Activated CD8-positive, alpha-beta memory T cell treated with anti-CD3 and anti-CD28 coated beads for 36 hours (primary cell): ENCODE measurements at regions not wholly inside any gene's neighbourhood (a gene's known extent, or its start where the extent isn't known, plus 50 kb on each side); places are given as distances from the start of the nearest gene placed in this dataset.
"Not testable (repeated sequence)": the region's sequence is repeated elsewhere in the genome, so short reads cannot be mapped to it uniquely, and the experiment has no call there.

Source experiments
- CTCF ChIA-PET: fragments of 350-600 bp; sonication (Branson Sonifier 250); formaldehyde crosslinking; loops from one replicate; lab custom pipeline; 2021; ENCODE audit warnings: antibody characterized with exemption; lab: Charles Lee
- POLR2A ChIA-PET: fragments of 350-600 bp; sonication (Branson Sonifier 250); formaldehyde crosslinking; loops from one replicate; lab custom pipeline; 2021; ENCODE audit warnings: antibody characterized with exemption; lab: Charles Lee

GRCh38 chr10:118444069-118444468 is 101.9 kb upstream of the FAM204A start:
- ChIA-PET POLR2A (no interaction called here), CTCF (interaction anchor here (0.6 kb wide), 1 partner anchor 128 kb away, joined by 3 read pairs; no protein-coding TSS in a partner anchor)

- ChIA-PET POLR2A (no interaction called here), CTCF (no interaction called here)
Measured at GRCh38 chr10:118442032-118442431, 99.9 kb upstream of the FAM204A start.

- POLR2A ChIA-PET, result no interaction called here
- CTCF ChIA-PET, result no interaction called here
Measured at GRCh38 chr10:118439824-118440223, 97.7 kb upstream of the FAM204A start.

- ChIA-PET POLR2A (no interaction called here), CTCF (no interaction called here)
Measured at GRCh38 chr10:118436742-118437141, 94.6 kb upstream of the FAM204A start.

- ChIA-PET CTCF (no interaction called here), POLR2A (no interaction called here)
Measured at GRCh38 chr10:118430190-118430589, 88.1 kb upstream of the FAM204A start.

GRCh38 chr10:118423800-118424442 is 81.8 kb upstream of the FAM204A start:
- ChIA-PET CTCF (interaction anchor here (0.6 to 1.1 kb wide), 2 partner anchors 35 to 105 kb away, joined by 3 read pairs; no protein-coding TSS in a partner anchor), POLR2A (no interaction called here)

- ChIA-PET POLR2A (no interaction called here), CTCF (interaction anchor here (1.4 kb wide), 1 partner anchor 25 kb away, joined by 3 read pairs; no protein-coding TSS in a partner anchor)
Measured at GRCh38 chr10:118422241-118422640, 80.1 kb upstream of the FAM204A start.

- POLR2A ChIA-PET, result not testable (repeated sequence)
Measured at GRCh38 chr10:118420049-118420448, 77.9 kb upstream of the FAM204A start.

GRCh38 chr10:118412932-118413331 is 70.8 kb upstream of the FAM204A start:
- CTCF ChIA-PET, result no interaction called here
- POLR2A ChIA-PET, result no interaction called here

More at GRCh38 chr10:118420049-118420448, 77.9 kb upstream of the FAM204A start:
- CTCF ChIA-PET, result not testable (repeated sequence)

- CTCF ChIA-PET, result no interaction called here
- POLR2A ChIA-PET, result no interaction called here
Measured at GRCh38 chr10:118412132-118412760, 70.1 kb upstream of the FAM204A start.

- ChIA-PET POLR2A (no interaction called here), CTCF (no interaction called here)
Measured at GRCh38 chr10:118409295-118409694, 67.2 kb upstream of the FAM204A start.

GRCh38 chr10:118408181-118408580 is 66.1 kb upstream of the FAM204A start:
- CTCF ChIA-PET, result no interaction called here
- POLR2A ChIA-PET, result no interaction called here

GRCh38 chr10:118407777-118408176 is 65.7 kb upstream of the FAM204A start:
- ChIA-PET CTCF (no interaction called here), POLR2A (no interaction called here)

- CTCF ChIA-PET, result no interaction called here
- POLR2A ChIA-PET, result no interaction called here
Measured at GRCh38 chr10:118407026-118407425, 64.9 kb upstream of the FAM204A start.

GRCh38 chr10:118405928-118406327 is 63.8 kb upstream of the FAM204A start:
- ChIA-PET POLR2A (no interaction called here), CTCF (no interaction called here)

GRCh38 chr10:118403967-118404366 is 61.8 kb upstream of the FAM204A start:
- CTCF ChIA-PET, result no interaction called here

GRCh38 chr10:118401708-118402193 is 59.6 kb upstream of the FAM204A start:
- CTCF ChIA-PET, result no interaction called here
- POLR2A ChIA-PET, result no interaction called here

More at GRCh38 chr10:118403967-118404366, 61.8 kb upstream of the FAM204A start:
- POLR2A ChIA-PET, result no interaction called here

- ChIA-PET POLR2A (no interaction called here), CTCF (no interaction called here)
Measured at GRCh38 chr10:118397391-118397790, 55.3 kb upstream of the FAM204A start.

GRCh38 chr10:118395947-118396346 is 53.8 kb upstream of the FAM204A start:
- ChIA-PET POLR2A (no interaction called here), CTCF (no interaction called here)

GRCh38 chr10:118394301-118395200 is 52.4 kb upstream of the FAM204A start:
- ChIA-PET CTCF (interaction anchor here (0.7 kb wide), 1 partner anchor 374 kb away, joined by 3 read pairs; no protein-coding TSS in a partner anchor), POLR2A (no interaction called here)
